NCI-H82 (cell line): ENCODE measurements at regions not wholly inside any gene's neighbourhood (a gene's known extent, or its start where the extent isn't known, plus 50 kb on each side); places are given as distances from the start of the nearest gene placed in this dataset.
"Not testable (repeated sequence)": the region's sequence is repeated elsewhere in the genome, so short reads cannot be mapped to it uniquely, and the experiment has no call there.

Experiments used
- DNase-seq: peaks from one replicate; lab custom pipeline; 2025; lab: John Stamatoyannopoulos, UW

DNA sequence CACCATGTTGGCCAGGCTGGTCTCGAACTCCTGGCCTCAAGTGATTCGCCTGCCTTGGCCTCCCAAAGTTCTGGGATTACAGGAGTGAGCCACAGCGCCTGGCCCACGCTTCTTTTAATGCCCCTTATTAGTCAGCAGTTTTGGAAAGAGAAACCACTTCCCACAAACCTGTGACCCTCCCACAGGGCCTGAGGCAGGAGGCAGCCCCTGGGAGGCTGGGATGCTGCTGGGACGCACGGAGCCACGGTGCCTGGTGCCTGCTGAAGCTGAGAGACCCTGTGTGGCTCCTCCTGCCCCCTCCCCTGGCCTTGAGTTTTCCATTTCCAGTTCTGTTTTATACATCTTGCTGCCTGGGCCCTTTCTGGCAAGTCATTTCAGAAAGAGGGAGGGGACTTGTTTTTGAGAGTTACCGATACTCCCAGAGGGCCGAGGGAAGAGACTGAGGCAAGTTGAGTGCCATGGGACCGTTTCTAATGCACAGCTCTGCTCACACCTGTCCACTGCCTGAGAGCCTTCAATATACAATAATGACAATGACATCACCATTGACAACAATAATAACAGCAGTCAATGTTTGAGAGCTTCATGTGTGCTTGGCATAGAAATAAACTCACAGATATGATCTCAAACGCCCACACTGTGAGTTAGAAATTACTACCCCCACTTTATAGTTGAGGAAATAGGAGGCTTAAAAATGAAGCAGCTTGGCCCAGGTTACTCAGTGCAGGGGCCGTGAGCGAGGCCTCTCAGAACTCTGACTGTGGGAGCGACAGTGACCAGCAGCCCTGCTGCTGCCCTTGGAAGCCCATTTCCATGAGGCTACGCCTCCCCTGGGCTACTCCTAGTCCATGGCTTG, 78.1 kb upstream of the YWHAQ start:
- no peak for DNase-seq

DNA sequence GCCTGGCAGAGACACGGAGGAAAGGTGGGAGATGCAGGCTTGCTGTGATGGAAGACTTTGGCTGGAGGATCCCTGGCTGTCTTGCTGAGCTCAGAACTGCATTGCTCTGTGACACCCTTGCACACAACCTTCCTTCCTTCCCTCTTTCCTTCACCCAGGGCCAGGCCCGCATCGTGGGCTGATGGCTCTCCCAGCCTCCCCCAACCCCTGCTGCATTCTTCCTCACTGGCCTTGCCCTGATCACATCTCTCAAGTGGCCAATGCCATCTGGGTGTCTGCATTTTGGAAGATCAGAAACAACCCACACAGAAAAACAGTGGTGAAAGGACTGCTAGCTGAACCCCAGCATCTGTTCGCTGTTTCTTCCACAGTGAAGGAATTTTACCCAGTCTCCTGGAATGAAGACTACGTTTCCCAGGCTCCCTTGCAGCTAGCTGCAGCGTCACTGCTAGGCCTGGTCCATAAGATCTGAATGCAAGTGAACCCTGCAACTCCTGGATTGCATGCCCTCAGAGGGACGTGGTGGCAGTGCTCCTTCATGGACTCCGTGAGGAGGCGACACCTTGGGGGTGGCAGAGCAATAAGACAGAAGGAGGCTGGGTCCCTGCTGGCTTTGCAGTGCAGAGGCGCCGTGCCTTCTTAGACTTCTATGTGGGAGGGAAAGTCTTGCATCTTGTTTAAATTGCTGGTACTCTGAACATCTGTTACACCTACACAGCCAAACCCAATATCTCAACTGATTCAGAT, 78.9 kb upstream of the YWHAQ start:
- DNase-seq: no peak

DNA sequence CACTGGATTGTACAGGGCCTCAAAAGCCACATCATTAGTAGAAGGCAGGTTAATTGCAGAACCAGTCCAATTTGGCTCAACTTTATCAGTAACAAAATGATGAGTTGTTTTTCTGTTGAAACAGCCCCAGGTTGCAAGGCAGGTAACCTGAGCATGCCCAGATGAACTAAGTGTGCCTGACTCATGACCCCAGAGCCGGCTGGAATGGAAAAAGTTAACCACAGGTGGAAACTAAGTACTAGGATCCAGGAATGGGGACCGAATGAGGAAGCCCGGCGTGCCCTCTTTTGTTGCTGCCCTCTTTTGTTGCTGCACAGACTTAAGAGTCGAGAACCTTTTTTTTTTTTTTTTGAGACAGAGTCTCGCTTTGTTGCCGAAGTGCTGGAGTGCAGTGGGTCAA, 79.5 kb upstream of the YWHAQ start:
- DNase-seq: no peak

DNA sequence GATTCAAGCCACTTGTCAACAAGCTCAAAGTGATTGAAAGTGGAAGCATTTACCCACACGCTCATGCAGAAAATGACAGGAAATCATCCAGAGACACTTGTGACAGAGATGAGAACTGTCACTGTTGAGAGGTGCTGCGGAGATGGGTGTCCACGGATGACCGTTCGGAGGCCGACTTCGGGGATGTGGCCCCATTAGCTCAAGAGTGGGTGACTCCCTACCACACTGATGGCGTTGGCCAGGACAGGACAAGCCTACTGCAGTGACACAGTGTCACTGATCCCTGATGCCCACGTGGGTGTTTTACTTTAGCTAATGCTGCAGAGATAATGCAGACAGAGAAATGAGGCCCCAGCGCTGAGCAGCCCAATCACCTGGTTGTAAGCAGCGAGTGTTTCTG, 81.5 kb upstream of the YWHAQ start:
- DNase-seq: no peak

DNA sequence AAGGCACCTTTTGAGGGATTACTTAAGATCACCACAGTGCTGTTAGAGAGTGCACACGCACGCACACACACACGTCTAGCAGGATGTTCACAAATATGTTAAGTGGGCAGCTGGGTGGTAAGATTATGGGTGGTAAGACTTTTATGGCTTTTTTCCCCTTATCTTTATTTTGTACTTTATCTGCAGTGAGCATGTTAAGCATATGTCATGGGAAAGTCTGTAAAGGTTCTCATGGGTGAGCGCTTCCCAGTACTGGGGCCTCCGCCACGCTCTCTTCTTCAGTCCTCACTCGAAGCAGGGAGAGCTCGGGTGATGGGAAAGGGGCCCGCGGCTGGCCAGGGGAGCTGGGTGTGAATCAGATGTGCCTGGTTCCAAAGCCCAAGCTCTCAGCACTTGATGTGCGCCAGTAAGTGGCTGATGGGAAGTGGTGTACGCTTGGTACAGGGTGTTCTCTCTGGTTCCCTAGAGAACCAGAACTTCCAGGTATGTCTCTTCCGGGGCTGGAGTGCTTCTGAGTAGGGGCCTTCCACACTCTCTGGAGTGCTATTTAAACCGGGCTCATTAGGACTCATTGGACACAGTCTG, 83.9 kb upstream of the YWHAQ start:
- DNase-seq: no peak

DNA sequence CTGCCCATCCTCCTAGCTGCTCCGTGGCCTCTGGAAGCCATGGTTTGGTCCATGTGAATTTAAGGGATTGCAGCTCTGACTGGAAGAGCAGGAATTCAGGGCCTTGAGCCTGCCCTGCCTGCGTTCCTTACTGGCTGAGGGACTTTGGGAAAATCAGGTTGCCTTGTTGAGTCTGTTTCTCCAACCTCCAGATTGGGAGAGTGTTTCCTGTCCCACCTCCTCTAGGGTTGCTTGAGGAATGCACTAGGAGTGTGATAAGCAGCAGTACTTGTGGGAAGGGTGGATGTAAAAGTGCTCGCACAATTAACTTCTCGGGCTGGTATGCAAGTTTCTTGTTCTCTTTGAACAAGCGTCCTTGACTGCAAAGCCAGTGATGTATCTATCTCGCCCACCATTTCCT, 84.4 kb upstream of the YWHAQ start:
- DNase-seq: no peak

DNA sequence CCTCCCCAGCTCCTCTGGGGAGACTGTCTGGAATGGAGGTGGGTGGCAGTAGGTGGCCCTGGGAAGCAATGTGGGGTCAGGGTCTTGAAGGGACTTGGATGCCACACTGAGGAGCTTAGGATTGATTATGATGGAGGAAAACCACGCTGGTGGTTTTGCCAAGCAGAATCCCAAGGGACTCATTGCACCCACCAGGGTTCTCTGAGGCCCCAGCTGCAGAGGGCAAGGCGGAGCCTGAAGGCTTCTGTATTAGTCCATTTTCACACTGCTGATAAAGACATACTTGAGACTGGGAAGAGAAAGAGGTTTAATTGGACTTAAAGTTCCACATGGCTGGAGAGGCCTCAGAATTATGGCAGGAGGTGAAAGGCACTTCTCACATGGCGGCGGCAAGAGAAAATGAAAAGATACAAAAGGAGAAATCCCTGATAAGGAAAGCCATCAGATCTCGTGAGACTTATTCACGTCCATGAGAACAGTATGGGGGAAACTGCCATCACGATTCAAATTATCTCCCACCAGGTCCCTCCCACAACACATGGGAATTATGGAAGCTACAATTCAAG, 87.2 kb upstream of the YWHAQ start:
- peak; percentile 28 for DNase-seq

DNA sequence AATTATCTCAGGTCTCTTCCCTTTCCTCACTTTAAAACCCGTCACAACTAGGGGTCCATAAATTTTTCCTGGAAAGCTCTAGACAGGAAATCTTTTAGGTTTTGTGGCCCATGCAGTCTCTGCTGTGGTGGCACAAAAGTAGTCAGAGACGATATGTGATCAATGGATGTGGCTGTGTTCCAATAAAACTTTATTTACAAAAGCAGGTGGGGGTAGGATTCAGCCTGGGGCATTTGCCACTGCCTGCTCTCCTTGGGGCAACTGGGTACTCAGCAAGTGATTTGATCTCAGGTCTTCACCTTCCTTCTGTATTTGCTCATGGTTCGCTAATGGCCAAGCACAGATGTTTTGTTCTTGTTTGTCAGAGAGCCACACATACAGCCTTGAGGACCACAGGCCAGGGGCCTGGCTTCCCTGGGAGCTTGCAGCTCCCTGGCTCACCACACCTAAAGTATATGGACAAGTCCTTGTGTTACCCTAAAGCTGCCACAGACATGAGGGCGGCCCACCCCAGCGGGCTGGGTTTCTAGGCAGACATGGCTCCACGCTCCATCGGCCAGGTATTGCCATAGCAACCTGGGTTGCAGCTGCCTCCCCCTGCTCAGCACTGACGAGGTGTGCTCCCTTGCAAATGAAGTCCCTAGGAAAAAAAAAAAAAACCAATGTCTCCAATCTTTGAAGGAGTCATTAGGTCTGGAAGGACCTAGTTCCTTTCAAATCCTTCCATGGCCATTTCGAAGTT, 89.7 kb upstream of the YWHAQ start:
- DNase-seq: peak; percentile 58

DNA sequence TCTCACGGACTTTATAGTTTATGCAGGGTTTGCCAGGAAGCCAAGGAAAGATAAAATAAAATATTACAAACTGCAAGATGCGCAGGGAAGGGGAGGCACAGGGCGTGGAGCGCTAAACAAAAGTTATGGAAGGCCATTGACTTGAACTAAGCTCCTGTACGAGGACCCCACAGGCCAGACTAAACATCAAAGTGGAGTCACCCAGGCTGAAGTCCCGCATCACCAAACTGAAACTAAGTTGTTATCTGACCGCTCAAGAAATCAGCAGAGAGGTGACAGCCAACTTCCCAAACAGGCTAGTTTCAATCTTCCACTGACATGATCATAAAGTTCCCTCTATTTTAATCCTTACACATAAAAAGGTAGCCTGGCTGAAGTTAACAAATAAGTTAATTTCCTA, 90.5 kb upstream of the YWHAQ start:
- no peak for DNase-seq

DNA sequence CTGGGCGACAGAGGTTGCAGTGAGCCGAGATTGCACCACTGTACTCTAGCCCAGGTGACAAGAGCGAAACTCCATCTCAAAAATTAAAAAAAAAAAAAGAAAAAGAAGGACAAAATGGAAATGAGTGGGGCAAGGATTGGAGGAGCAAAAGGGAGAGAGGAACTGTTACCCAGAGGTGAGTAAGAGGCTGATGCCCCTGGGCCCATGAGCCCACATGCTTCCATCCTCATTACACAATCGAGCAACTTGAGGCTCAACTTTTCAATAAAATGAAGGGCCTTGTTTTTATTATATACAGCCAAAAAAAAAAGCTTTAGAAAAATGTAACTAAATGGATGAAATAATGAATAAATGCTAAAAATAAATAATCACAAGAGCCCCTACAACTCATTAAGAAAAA, 91.7 kb upstream of the YWHAQ start:
- no peak for DNase-seq

DNA sequence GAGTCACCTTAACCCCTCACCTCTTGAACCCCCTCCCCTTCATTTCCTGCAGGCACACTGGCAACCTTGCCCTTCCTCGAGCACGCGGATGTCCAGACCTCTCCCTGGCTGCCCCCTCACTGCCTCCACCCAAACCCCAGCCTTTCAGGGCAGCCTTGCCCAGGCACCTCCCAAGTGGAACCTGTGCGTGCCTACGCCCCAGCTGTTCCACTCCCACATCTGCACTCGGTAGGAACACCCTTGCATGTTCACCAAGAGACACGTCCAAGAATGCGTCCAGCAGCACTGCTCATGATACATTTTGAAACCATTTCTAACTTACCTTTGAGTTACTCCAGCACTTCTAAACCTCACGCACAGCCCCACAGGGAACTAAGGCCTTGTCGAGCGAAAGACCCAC, 93.8 kb upstream of the YWHAQ start:
- DNase-seq: no peak

DNA sequence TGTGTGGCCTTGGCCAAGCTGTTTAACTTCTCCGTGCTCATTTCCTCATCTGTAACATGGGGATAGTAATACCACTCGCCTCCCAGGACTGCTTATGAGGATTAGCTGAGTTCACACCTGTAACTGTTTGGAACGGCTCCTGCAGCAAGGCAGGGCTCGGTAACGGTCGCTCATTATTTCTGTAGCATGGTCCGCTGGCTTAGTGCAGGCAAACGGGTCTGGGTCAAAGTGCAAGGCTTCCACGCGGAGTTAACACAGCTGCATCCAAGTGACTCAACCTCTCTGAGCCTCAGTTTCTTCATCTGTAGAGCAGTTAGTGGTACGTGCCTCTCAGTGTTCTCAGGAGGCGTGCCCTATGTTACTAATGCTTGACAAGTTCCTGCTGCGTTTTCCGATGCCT, 94.3 kb upstream of the YWHAQ start:
- no peak for DNase-seq

DNA sequence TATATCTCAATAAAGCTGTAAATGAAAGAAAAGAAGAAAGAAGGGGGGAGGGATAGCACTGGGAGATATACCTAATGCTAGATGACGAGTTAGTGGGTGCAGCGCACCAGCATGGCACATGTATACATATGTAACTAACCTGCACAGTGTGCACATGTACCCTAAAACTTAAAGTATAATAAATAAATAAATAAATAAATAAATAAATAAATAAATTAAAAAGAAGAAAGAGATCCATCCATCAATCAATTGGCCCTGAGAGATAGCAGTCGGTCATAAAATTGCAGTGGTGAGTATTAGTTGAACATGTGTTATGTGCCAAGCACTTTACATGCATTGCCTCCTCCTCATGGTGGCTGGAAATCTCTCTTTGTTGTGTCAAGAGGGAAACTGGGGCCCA, 95.2 kb upstream of the YWHAQ start:
- not testable (repeated sequence) for DNase-seq

DNA sequence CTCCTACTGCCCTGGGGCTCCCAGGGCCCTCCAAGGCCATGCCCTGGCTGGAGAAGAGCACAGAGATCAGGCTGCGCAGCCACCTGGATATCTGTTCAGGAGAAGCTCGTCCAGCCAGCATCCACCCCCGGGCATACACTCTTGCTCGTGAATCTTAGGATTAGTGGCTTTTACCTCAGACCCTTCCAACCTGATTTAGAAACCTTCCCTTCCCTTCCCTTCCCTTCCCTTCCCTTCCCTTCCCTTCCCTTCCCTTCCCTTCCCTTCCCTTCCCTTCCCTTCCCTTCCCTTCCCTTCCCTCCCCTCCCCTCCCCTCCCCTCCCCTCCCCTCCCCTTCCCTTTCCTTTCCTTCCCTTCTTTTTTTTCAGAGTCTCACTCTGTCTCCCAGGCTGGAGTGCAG, 99.7 kb upstream of the YWHAQ start:
- not testable (repeated sequence) for DNase-seq

DNA sequence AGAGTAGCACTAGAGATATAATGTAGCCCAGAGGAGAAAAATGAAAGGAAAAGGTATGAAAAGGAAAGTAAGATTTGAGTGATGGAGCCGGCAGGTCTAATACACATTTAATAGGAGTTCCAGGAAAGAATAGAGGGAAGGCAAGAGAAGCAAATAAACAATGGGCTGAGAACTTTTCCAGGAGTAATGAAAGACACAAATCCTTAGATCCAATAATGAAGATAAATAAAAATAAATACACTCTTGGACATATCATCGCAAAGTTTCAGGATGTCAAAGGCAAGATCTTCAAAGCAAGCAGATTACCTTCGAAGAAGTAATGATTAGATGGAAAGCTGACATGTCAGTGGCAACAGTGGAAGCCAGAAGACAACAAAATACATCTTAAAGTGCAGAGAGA, 102.0 kb upstream of the YWHAQ start:
- DNase-seq: no peak

DNA sequence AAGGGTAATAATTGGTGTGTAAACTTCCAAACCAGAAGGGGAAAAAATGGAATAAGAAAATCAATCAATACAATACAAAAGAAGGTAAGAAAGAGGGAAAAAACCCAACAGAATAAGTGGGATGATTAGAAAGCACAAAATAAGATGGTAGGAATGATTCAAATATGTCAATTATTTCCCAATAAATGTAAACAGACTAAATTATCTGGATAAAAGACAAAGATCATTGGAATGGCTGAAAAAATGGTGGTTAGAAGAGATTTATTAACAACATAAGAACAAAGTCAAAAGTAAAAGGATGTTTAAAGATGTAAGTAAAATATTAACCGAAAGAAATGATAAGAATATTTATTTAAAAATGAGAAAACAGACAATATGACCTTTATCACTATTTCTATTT, 103.5 kb upstream of the YWHAQ start:
- DNase-seq: no peak

DNA sequence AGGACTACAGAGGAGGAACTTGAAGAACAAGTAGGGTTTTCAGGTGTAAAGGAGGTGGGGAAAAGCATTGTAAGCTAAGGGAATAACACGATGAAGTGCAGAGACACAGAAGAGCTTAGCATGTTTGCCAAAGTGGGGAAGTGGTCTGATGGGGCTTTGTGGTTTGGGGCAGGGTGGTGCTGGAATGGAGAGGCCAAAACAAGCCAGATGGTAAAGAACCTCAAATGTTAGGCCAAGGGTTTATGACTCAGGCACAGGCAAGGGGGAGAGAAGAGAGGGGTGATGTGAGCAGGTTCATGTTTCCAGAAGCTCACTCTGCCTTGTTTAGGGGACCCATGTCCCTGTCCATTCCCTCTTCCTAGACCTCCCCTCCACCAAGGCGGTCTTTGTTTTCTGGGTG, 104.5 kb upstream of the YWHAQ start:
- no peak for DNase-seq

DNA sequence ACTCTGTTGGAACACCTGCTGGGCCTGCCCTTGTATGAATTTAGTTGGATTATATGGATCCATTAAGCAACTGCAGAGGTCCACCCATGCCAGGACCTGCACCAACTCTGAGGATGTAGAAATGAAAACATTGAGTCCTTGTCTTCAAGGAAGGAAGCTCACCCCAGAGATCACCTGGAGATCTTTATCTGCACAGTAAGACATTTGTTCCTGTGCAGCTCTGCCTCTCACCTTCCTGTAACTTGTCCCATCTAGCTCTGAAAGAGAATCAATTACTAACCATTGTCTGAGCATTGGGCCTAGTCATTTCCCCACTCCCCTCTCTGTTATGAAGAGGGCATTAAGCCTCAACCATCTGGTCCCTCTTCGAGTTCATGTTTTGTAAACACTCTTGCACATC, 105.2 kb upstream of the YWHAQ start:
- DNase-seq: peak; percentile 80

DNA sequence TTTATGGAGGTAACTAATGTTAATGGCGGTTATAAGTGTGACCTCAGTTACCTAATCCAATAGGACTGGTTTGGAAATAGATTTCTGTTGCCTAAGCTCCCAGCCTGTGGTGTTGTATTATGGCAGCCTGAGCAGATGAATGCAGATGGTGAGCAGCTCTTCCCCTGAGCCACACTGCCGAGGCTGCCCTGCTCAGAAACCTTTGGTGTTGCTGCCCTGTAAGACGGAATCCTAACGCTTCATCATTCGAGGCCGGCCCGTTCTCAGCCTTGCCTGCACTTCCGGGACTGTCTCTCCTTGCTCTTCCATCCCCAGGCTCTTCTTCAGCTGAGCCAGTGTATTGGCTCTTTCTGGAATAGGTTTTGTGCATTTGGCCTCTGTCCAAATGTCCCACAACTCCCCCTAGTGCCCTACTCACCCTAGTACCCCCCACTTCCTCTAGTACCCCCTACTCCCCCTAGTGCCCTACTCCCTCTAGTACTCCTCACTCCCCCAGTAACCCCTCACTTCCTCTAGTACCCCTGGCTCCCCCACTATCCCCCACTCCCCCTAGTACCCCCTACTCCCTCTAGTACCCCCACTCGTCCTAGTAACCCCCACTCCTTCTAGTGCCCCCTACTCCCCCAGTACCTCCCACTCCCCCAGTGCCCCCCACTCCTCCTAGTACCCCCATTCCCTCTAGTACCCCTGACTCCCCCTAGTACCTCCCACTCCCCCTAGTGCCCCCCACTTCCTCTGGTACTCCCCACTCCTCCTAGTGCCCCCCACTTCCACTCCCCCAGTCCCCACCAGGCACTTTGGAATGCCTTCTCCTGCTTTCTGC, 106.0 kb upstream of the TAF1B start:
- peak; percentile 53 for DNase-seq

DNA sequence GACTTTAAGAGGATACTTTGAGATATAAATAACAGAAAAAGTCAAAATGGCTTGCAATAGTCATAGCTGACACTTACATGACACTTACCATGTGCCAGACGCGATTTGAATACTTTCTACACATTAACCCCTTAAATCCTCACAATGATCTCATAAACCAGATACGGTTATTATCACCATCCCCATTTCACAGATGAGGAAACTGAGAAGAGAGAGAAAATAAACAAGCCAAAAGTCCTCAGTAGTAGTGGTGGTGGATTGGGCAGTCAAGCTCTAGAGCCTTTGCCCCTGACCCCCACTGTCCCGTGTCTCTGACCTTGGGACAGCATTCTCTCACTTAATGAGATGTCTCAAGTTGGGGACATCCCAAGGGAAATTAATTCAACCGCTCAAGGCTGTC, 105.2 kb upstream of the TAF1B start:
- DNase-seq: no peak
